AG04450 (cell line): ENCODE measurements at regions not wholly inside any gene's neighbourhood (a gene's known extent, or its start where the extent isn't known, plus 50 kb on each side); places are given as distances from the start of the nearest gene placed in this dataset.
"Not testable (repeated sequence)": the region's sequence is repeated elsewhere in the genome, so short reads cannot be mapped to it uniquely, and the experiment has no call there.

Experiments
- CTCF ChIA-PET: fragments of 300-600, 350-600 bp; formaldehyde crosslinking; extraction: SDS; loops from one replicate; lab custom pipeline; 2022; ENCODE audit warnings: antibody characterized with exemption, inconsistent platforms; lab: Charles Lee
- POLR2A ChIA-PET: fragments of 350-600 bp; formaldehyde crosslinking; extraction: SDS; loops from one replicate; lab custom pipeline; 2021; ENCODE audit warnings: antibody characterized with exemption, inconsistent platforms; lab: Yijun Ruan, JAX
- DNase-seq: peaks from one replicate; pipeline ENCODE4 v3.0.0-alpha.2; 2011; ENCODE audit warnings: low read depth, low spot score
- H3K27ac ChIP-seq: one replicate; pipeline ENCODE4 v1.5.1; 2012; ENCODE audit warnings: low read depth, low read length, control low read depth
- H3K27me3 ChIP-seq: one replicate; pipeline ENCODE4 v1.6.0; 2012; ENCODE audit warnings: low read length; ENCODE audit not compliant: control insufficient read depth, insufficient read depth
- H3K4me3 ChIP-seq: 2 replicates; pipeline ENCODE4 v1.5.1; 2011; ENCODE audit warnings: mild to moderate bottlenecking, low read depth, low read length, control low read depth
- H3K9me3 ChIP-seq: 2 replicates; pipeline ENCODE4 v1.5.1; 2012; ENCODE audit warnings: low read length; ENCODE audit not compliant: control insufficient read depth, insufficient read depth
- CTCF ChIP-seq: IDR thresholded peaks from 2 replicates; pipeline ENCODE4 v1.5.1; 2011; ENCODE audit warnings: low read depth, low read length, control low read depth, inconsistent platforms

- POLR2A ChIA-PET = no interaction called here
- Histone ChIP-seq H3K27me3 (no peaks in the 10 kb centered on the region), H3K27ac (no peak overlapping the region), H3K4me3 (no peak overlapping the region), H3K9me3 (no peaks in the 10 kb centered on the region)
- no peak for TF ChIP-seq CTCF
- CTCF ChIA-PET = interaction anchor here (0.9 to 5.7 kb wide), 4 partner anchors 39 to 571 kb away, joined by 3 to 77 read pairs (median 10); no protein-coding TSS in a partner anchor
- DNase-seq = no peak
These were observed 191.5 kb upstream of the LRIG3 start for GRCh38 chr12:59111851-59112250.

GRCh38 chr12:59108516-59108915 is 188.2 kb upstream of the LRIG3 start:
- H3K27me3 ChIP-seq, H3K4me3 ChIP-seq, POLR2A ChIA-PET, H3K27ac ChIP-seq, H3K9me3 ChIP-seq, DNase-seq: not testable (repeated sequence)
- CTCF ChIA-PET = interaction anchor here (2.7 kb wide), 1 partner anchor 56 kb away, joined by 8 read pairs; no protein-coding TSS in a partner anchor

GRCh38 chr12:59100585-59100984 is 180.3 kb upstream of the LRIG3 start:
- TF ChIP-seq CTCF = no peak
- CTCF ChIA-PET = interaction anchor here (1.4 to 3.3 kb wide), 2 partner anchors 13 to 560 kb away, joined by 5 to 23 read pairs; no protein-coding TSS in a partner anchor
- DNase-seq = no peak
- H3K4me3 ChIP-seq = no peak overlapping the region
- no peak overlapping the region for H3K27ac ChIP-seq
- H3K27me3 ChIP-seq = no peaks in the 10 kb centered on the region
- POLR2A ChIA-PET = no interaction called here
- H3K9me3 ChIP-seq = no peaks in the 10 kb centered on the region

GRCh38 chr12:59097876-59098275 is 177.6 kb upstream of the LRIG3 start:
- Histone ChIP-seq H3K4me3 (no peak overlapping the region), H3K27me3 (no peaks in the 10 kb centered on the region), H3K27ac (no peak overlapping the region), H3K9me3 (no peaks in the 10 kb centered on the region)
- CTCF ChIA-PET = interaction anchor here (1.1 kb wide), 1 partner anchor 52 kb away, joined by 3 read pairs; no protein-coding TSS in a partner anchor
- no peak for DNase-seq
- TF ChIP-seq CTCF = no peak
- POLR2A ChIA-PET = no interaction called here

- ChIA-PET POLR2A (no interaction called here), CTCF (interaction anchor here (0.7 to 1.0 kb wide), 3 partner anchors 17 to 69 kb away, joined by 3 to 4 read pairs (median 3); no protein-coding TSS in a partner anchor)
- TF ChIP-seq CTCF = no peak
- H3K9me3 ChIP-seq = no peaks in the 10 kb centered on the region; the same call in 1 of the 2 replicates
- no peak overlapping the region for H3K27ac ChIP-seq
- no peak overlapping the region for H3K4me3 ChIP-seq
- DNase-seq = no peak
- H3K27me3 ChIP-seq = no peaks in the 10 kb centered on the region
These were observed 175.9 kb upstream of the LRIG3 start for GRCh38 chr12:59096246-59096645.
